Fibroblast of skin of left biceps (primary cell): ENCODE measurements at regions not wholly inside any gene's neighbourhood (a gene's known extent, or its start where the extent isn't known, plus 50 kb on each side); places are given as distances from the start of the nearest gene placed in this dataset.
A peak's percentile ranks its signal among the peaks of the same experiment; 100 is the strongest.

Experiments used
- DNase-seq, 2 experiments: peaks; one replicate each; pipeline ENCODE4 v3.0.0-alpha.2; 2013; ENCODE audit warnings: low read depth in 2 of 2

DNA sequence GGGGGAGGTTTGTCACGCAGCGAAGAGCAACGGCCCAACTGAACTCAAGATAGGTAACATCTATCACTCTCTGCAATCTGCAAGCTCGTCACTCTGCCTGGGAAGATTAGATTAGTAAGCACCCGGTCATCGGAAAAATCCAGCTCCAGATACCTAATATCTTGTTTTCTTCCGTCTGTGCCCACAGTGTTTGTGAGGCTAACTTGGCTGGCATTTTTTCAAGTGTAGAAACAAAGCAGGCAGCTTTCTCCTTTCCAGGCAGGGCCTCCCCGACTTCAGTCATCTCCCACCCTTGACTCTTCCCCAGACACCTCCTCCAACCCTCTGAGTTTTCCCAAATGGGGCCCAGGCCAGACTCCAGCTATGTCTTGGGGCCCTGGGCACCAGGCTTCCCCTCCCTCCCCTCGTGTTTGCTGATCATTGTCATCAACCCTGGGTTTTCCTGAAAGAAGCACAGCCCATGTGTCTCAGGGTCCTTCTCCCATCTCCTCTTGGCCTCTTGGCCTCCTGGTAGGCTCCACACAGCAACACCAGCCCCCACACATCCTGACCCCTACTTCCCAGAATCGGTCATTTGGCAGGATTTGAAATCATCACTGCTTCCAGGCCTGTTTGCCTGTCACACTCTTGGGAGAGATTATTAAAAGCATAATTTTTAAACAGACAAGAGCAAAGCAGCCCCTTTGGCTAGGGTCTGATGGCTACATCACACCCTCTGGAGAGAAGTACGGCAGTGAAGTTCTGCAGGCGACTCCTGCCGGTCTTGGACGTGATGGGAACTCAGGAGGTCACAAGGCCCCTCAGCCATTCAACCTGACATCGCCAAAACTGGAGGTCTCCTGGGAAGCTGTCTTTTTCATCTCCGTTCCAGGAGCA, 144.9 kb upstream of the ID2 start:
- DNase-seq, result no peak

- no peak for DNase-seq
These were observed 144.2 kb upstream of the ID2 start for GRCh38 chr2:8537562-8538155.

DNA sequence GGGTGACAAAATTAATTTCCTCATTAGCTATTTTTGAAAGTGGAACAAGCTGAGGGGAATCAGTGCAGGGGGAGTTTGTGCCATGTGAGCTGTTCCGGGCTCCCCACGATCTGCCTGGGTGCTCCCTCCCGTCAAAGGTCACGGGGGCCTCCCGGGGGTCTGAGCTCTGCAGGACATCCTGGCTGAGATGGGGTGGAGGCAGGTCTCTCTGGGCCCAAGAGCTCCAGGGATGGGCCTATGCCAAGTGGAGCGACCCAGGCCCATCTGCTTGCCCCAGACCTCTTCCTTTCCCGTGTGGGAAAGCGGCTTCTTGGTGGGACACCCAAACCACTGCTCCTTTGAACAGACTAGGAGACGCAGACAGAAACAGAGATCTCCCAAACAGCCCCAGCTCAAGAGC, 143.3 kb upstream of the ID2 start:
- no peak for DNase-seq

DNA sequence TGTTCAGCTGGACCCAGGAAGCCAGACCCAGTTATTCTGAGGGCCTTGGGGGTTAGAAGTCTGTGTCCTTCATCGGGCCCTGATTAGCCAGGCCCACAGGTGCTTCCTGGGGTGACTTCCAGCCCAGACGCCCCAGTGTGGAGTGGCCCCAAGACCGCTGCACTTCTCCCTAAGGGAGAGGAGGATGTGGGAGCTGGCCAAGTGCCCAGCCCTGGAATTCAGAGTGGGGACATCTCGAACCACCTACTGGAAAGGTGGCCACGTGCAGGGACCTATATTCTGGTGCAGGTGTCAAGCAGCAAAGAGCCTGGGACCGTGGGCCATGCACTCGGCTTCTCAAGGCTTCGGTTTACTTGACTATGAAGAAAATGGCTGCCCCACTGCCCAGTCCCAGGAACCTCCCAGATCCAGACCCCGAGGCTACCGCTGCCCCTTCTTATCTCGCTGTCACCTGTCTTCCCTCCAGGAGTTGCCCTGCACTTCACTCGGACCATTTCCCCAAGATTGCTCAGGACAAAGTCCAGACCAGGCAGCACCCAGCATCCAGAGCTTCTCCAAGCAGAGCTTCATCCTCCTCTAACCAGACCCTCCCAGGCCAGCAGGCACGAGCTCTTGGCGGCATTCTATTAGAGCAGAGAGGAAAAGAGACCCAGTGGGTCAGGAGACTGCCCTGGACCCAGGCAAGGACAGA, 142.8 kb upstream of the ID2 start:
- DNase-seq, result no peak

- no peak for DNase-seq
These were observed 141.9 kb upstream of the ID2 start for GRCh38 chr2:8539743-8540551.

GRCh38 chr2:8540552-8541055, 141.3 kb upstream of the ID2 start:
- DNase-seq, result no peak

GRCh38 chr2:8541223-8541622, 140.6 kb upstream of the ID2 start:
- no peak for DNase-seq

GRCh38 chr2:8541636-8542035, 140.2 kb upstream of the ID2 start:
- no peak for DNase-seq

- DNase-seq, result no peak
These were observed 139.3 kb upstream of the ID2 start for GRCh38 chr2:8542381-8543059.

GRCh38 chr2:8543060-8543382, 138.8 kb upstream of the ID2 start:
- DNase-seq, result no peak

DNA sequence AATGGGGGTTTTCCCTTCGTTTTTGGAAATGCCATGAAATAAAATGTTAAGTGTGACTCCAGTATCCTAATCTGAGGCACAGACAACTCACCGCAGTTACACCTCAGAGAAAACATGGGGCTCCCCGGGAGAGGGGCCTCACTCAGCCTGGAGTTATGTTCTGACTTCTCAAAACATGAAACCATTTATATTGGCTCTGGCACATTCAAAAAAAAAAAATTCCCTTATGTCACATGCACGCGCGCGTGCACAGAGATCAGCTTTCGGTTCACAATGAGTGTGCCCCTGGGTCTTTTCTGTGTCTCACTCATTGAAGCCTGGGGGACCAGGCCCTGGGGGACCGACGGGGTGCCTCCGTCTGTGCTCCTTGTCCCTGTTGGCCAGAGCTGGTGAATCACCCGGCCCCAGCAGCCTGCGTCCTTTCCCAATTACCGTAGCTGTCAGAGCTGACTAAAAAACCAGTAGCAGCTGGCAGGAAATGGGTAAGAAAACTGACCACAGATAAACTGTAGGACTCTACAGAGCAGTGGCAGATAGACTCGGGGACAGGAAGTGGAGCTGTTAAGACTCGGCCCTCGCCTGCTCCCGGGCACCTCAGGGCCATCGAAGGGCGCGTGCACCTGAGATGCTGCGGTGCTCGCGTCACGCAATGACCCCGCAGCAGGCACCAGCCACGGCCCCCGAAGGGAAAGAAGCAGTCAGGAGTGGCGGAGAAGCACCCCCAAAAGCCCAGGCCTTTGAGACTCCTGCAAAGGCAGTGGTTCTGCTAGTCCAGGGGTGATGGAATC, 138.3 kb upstream of the ID2 start:
- no peak for DNase-seq

DNA sequence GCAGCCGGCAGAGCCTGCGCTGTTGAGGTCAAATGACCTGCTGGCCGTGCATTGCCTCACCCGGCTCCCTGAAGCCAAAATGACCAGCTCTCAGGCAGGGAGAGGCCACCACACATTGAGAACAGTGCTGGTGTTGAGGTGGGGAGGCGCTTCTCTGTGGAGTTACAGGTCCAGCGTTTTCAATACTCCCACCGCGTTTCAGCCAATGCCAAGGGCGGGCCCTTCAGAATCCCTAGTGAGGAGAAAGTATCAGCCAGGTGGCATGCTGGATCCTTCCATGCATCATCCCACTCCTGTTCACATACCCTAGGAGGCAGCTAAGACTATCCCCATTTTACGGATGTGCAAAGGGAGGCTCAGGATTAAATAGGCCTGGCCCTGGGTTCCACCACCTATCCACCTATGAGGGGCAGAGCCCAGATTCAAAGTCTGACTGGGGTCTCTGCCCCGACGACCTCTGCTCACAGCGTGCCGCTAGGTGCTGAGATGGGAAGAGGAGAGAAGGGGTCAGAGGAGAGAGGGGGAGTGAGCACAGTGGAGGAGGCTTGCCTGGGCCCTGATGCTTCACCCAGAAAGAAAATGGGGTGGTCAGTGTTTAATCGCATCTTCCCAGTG, 137.6 kb upstream of the ID2 start:
- no peak for DNase-seq

GRCh38 chr2:8544786-8545694, 136.8 kb upstream of the ID2 start:
- DNase-seq, result peak; percentile 88

- no peak for DNase-seq
These were observed 135.9 kb upstream of the ID2 start for GRCh38 chr2:8545695-8546611.

- DNase-seq, result no peak
These were observed 135.1 kb upstream of the ID2 start for GRCh38 chr2:8546612-8547283.

GRCh38 chr2:8547284-8548064, 134.4 kb upstream of the ID2 start:
- DNase-seq, result no peak
